K562 (cell line): ENCODE measurements at regions not wholly inside any gene's neighbourhood (a gene's known extent, or its start where the extent isn't known, plus 50 kb on each side); places are given as distances from the start of the nearest gene placed in this dataset.

Experiments used
- ATAC-seq: fragments of 200-7000 bp; cut with Tn5 transposase; 3 replicates; pipeline ENCODE4 v1.9.1; 2020; ENCODE audit warnings: moderate library complexity
- BruUV-seq: library from RNA; stranded (reverse); fragments of 400-500 nt; replicated peaks from 2 replicates; lab custom pipeline; 2021; lab: Mats Ljungman, UMichigan
- CTCF ChIA-PET: fragments of 300-600 bp; formaldehyde crosslinking; extraction: SDS; loops from one replicate; lab custom pipeline; 2021; ENCODE audit warnings: low intra/inter-chr PET ratio; lab: Yijun Ruan, JAX
- POLR2A ChIA-PET: fragments of 300-600, 350-650 bp; sonication (Branson Sonifier 250); formaldehyde crosslinking; extraction: SDS; loops from one replicate; lab custom pipeline; 2021; ENCODE audit warnings: antibody characterized with exemption, inconsistent platforms; lab: Yijun Ruan, JAX
- DNase-seq, 4 experiments: peaks; one replicate each; pipeline versions ENCODE4 v3.0.0 to v3.0.0-alpha.2; 2011 to 2018; ENCODE audit warnings: low spot score in 3 of 4, mixed read lengths in 3 of 4; ENCODE audit errors: extremely low read depth in 1 of 4
- FAIRE-seq: peaks from 2 replicates; lab custom pipeline; 2011; peaks lifted over from hg19 to GRCh38; lab: Jason Lieb, UNC
- H2AFZ ChIP-seq: 2 replicates; pipeline ENCODE4 v1.6.0; 2011; ENCODE audit warnings: low read depth, low read length, control low read depth, inconsistent platforms
- H3K27ac ChIP-seq: fragments of 200-600 bp; 3 replicates; pipeline ENCODE4 v1.8.0; 2011; ENCODE audit warnings: low read depth, mild to moderate bottlenecking, control low read depth, inconsistent platforms, low read length, moderate library complexity, mixed read lengths; ENCODE audit errors: extremely low read depth
- H3K27me3 ChIP-seq, 2 experiments: fragments of 300-600 bp in 1 of 2; 2 replicates in 1 of 2; 3 replicates in 1 of 2; pipeline versions ENCODE4 v1.6.0 to v1.8.0; 2011; ENCODE audit warnings: inconsistent platforms in 2 of 2, low read length in 2 of 2, mild to moderate bottlenecking in 1 of 2, mixed read lengths in 1 of 2, moderate library complexity in 1 of 2; ENCODE audit not compliant: control insufficient read depth in 2 of 2, insufficient read depth in 2 of 2
- H3K36me3 ChIP-seq: fragments of 300-600 bp; 3 replicates; pipeline ENCODE4 v1.8.0; 2011; ENCODE audit warnings: mild to moderate bottlenecking, low read length, inconsistent platforms; ENCODE audit not compliant: control insufficient read depth, insufficient read depth
- H3K4me1 ChIP-seq, 2 experiments: fragments of 200-600 bp in 1 of 2; replicated peaks in 1 of 2; 2 replicates in 1 of 2; 3 replicates in 1 of 2; pipeline versions ENCODE4 v1.5.1 to v1.8.0; 2011; ENCODE audit warnings: inconsistent platforms in 2 of 2, low read length in 2 of 2, mild to moderate bottlenecking in 1 of 2, mixed read lengths in 1 of 2, moderate library complexity in 1 of 2; ENCODE audit not compliant: control insufficient read depth in 2 of 2, insufficient read depth in 2 of 2
- H3K4me2 ChIP-seq: 2 replicates; pipeline ENCODE4 v1.6.1; 2011; ENCODE audit warnings: low read length, control low read depth, inconsistent platforms, mixed read lengths; ENCODE audit not compliant: insufficient read depth
- H3K4me3 ChIP-seq: fragments of 200-600 bp; sonication (generic), shearing (Covaris generic); 2 replicates; pipeline ENCODE4 v1.5.1; 2016; ENCODE audit warnings: control low read depth, inconsistent platforms
- H3K79me2 ChIP-seq: fragments of 200-600 bp; 3 replicates; pipeline ENCODE4 v1.8.0; 2011; ENCODE audit warnings: low read length, inconsistent platforms; ENCODE audit not compliant: control insufficient read depth, insufficient read depth
- H3K9ac ChIP-seq, 2 experiments: 2 replicates each; pipeline versions ENCODE4 v1.6.0 to v1.6.1; 2011; ENCODE audit warnings: low read depth in 2 of 2, low read length in 2 of 2, control low read depth in 1 of 2, inconsistent platforms in 1 of 2, mild to moderate bottlenecking in 1 of 2, mixed read lengths in 1 of 2; ENCODE audit not compliant: insufficient read depth in 1 of 2
- H3K9me1 ChIP-seq: one replicate; pipeline ENCODE4 v1.6.0; 2011; ENCODE audit warnings: inconsistent platforms, mild to moderate bottlenecking, low read length, moderate library complexity; ENCODE audit not compliant: control insufficient read depth, insufficient read depth
- H3K9me3 ChIP-seq: replicated peaks from 2 replicates; pipeline ENCODE4 v1.5.1; 2011; ENCODE audit warnings: low read depth, low read length, inconsistent platforms; ENCODE audit not compliant: control insufficient read depth, insufficient read depth
- H4K20me1 ChIP-seq: replicated peaks from 2 replicates; pipeline ENCODE4 v1.6.1; 2011; ENCODE audit warnings: low read length, inconsistent platforms, mixed read lengths; ENCODE audit not compliant: control insufficient read depth, insufficient read depth
- EZH2 ChIP-seq: IDR thresholded peaks from 2 replicates; pipeline ENCODE4 v1.6.1; 2012; ENCODE audit warnings: low read depth, mild to moderate bottlenecking, inconsistent platforms, low read length, borderline replicate concordance
- KAT8 ChIP-seq: fragments of 450-650 bp; IDR thresholded peaks from 2 replicates; pipeline ENCODE4 v1.6.1; 2016; ENCODE audit warnings: low read depth, mild to moderate bottlenecking
- MCM3 ChIP-seq: fragments of 450-650 bp; IDR thresholded peaks from 2 replicates; pipeline ENCODE4 v1.6.1; 2016
- NFYB ChIP-seq: IDR thresholded peaks from 2 replicates; pipeline ENCODE4 v1.6.1; 2011; ENCODE audit warnings: mild to moderate bottlenecking, moderate library complexity; ENCODE audit not compliant: insufficient read length; ENCODE audit errors: extremely low read depth
- RBM22 ChIP-seq: fragments of 200-400 bp; formaldehyde crosslinking; IDR thresholded peaks from 2 replicates; pipeline ENCODE4 v1.6.1; 2018; ENCODE audit warnings: low read length, low read depth; ENCODE audit not compliant: poor library complexity, severe bottlenecking
- SOX6 ChIP-seq: fragments of 450-650 bp; IDR thresholded peaks from 2 replicates; pipeline ENCODE4 v1.6.1; 2014; ENCODE audit warnings: mild to moderate bottlenecking
- YY1 ChIP-seq, 3 experiments: IDR thresholded peaks; 2 replicates each; pipeline ENCODE4 v1.6.1; 2011; ENCODE audit warnings: low read length in 2 of 3, mild to moderate bottlenecking in 2 of 3, moderate library complexity in 2 of 3, borderline replicate concordance in 1 of 3, control low read depth in 1 of 3, low read depth in 1 of 3; ENCODE audit not compliant: insufficient read depth in 3 of 3, insufficient replicate concordance in 2 of 3, control insufficient read depth in 1 of 3, insufficient read length in 1 of 3; ENCODE audit errors: extremely low read depth in 1 of 3
- ZNF347 ChIP-seq: fragments of 450-650 bp; formaldehyde crosslinking; IDR thresholded peaks from 2 replicates; pipeline ENCODE4 v1.4.0; 2020; ENCODE audit warnings: low read depth, mild to moderate bottlenecking, moderate library complexity
- ZNF561 ChIP-seq: fragments of 450-650 bp; formaldehyde crosslinking; conservative IDR thresholded peaks from 2 replicates; pipeline ENCODE4 v1.4.0; 2020; ENCODE audit warnings: mild to moderate bottlenecking, moderate library complexity
- WGBS: fragments of 100-300 bp; shearing (Covaris generic); methylation state at CpG from one replicate; pipeline ENCODE4 v1.1.6; 2016; ENCODE audit warnings: low coverage, mixed read lengths; ENCODE audit not compliant: insufficient coverage; ENCODE audit errors: missing lambda C conversion rate; 5-methylcytosine and 5-hydroxymethylcytosine counted together
- in situ Hi-C: fragments of 300-500 bp; cut with MboI; formaldehyde crosslinking; loops from 4 replicates; pipeline ENCODE4 v1.15.0; 2018; ENCODE audit warnings: inconsistent platforms, mixed read lengths
- intact Hi-C: fragments of 100-400 bp; cut with micrococcal nuclease; formaldehyde crosslinking; loops from 2 replicates; pipeline ENCODE4 v1.14.2; 2022
- TF ChIP-seq, protein P1 (sequence below): fragments of 450-650 bp; IDR thresholded peaks from 2 replicates; pipeline ENCODE4 v1.6.1; 2016; ENCODE audit warnings: antibody characterized with exemption
- TF ChIP-seq, protein P2 (sequence below): sonication (generic); formaldehyde crosslinking; IDR thresholded peaks from 2 replicates; pipeline ENCODE4 v1.8.0; 2022; ENCODE audit warnings: missing genetic modification reagents, mild to moderate bottlenecking, borderline replicate concordance
- TF ChIP-seq, protein P3 (sequence below): fragments of 200-800 bp; sonication (Bioruptor generic); IDR thresholded peaks from 2 replicates; pipeline ENCODE4 v1.6.1; 2017; ENCODE audit warnings: missing genetic modification characterization, missing compliant biosample characterization
- TF ChIP-seq, protein P4 (sequence below): fragments of 450-650 bp; formaldehyde crosslinking; IDR thresholded peaks from 2 replicates; pipeline ENCODE4 v1.4.0; 2020; ENCODE audit warnings: mild to moderate bottlenecking, moderate library complexity
- TF ChIP-seq, protein P5 (sequence below): fragments of 450-650 bp; formaldehyde crosslinking; IDR thresholded peaks from 2 replicates; pipeline ENCODE4 v1.4.0; 2020; ENCODE audit warnings: mild to moderate bottlenecking

DNA sequence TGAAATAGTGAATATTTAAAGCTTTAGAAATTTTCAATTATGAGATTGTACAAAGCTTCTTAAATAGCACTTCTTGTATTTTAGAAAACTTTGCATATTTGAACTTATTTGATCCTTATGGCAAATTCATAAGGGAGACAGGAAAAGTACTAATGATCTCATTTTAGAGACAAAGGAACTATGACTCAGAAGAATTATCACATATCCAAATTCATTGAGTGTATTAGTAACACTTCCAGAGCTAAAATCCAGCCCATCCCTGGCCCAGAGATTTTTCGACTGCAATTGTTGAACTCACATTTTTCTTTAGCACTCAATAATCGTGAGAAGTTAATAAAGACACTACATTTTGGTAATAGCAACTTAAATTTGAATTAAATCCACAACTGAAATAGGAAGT is 704.3 kb downstream of the EPM2A start (continued):
- TF ChIP-seq EZH2, result no peak
- TF ChIP-seq, protein P1, sequence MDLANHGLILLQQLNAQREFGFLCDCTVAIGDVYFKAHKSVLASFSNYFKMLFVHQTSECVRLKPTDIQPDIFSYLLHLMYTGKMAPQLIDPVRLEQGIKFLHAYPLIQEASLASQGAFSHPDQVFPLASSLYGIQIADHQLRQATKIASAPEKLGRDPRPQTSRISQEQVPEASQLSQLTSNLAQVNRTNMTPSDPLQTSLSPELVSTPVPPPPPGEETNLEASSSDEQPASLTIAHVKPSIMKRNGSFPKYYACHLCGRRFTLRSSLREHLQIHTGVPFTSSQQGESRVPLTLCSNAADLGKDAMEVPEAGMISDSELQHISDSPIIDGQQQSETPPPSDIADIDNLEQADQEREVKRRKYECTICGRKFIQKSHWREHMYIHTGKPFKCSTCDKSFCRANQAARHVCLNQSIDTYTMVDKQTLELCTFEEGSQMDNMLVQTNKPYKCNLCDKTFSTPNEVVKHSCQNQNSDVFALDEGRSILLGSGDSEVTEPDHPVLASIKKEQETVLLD, result no peak

DNA sequence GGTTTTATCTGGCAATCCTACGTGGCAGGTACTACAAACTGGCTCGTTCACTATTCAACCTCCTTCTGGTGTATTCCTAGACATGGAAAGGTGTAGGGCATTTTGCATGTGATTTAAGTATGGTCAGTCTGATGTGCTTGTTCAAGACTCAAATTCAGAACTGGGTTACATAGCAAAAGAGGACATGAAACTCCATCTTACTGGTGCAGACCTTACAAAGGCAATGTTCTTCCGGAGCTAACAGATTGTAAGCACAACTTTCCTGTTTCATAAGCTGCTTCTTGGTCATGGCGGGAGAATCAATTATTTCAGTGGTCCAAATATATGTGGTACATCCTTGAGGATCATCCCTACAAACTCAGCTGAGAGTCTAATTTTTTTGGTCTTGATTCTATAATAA is 703.4 kb downstream of the EPM2A start:
- no peak overlapping the region for H3K4me2 ChIP-seq
- CTCF ChIA-PET, result no interaction called here
- no peaks in the 10 kb centered on the region for H3K36me3 ChIP-seq
- H3K9me3 ChIP-seq, result no peaks in the 10 kb centered on the region
- no peak overlapping the region for H3K27ac ChIP-seq
- no peaks in the 10 kb centered on the region for H3K4me1 ChIP-seq
- no peak overlapping the region for H3K9ac ChIP-seq
- H3K9me1 ChIP-seq, result no peaks in the 10 kb centered on the region
- DNase-seq (no peak), ATAC-seq (no peak), FAIRE-seq (no peak)
- intact Hi-C loops (no loop called here), in situ Hi-C loops (no loop called here)
- no peak overlapping the region for H2AFZ ChIP-seq
- no peak overlapping the region for H3K4me3 ChIP-seq
- POLR2A ChIA-PET, result no interaction called here
- WGBS, result 0% methylated on average over 4 of the region's 4 CpGs
- no TSS peak for BruUV-seq
- no peaks in the 10 kb centered on the region for H3K79me2 ChIP-seq
- no peaks in the 10 kb centered on the region for H3K27me3 ChIP-seq
- H4K20me1 ChIP-seq, result no peaks in the 10 kb centered on the region
- TF ChIP-seq KAT8, result no peak
- TF ChIP-seq ZNF561, result no peak
- TF ChIP-seq, protein P2, sequence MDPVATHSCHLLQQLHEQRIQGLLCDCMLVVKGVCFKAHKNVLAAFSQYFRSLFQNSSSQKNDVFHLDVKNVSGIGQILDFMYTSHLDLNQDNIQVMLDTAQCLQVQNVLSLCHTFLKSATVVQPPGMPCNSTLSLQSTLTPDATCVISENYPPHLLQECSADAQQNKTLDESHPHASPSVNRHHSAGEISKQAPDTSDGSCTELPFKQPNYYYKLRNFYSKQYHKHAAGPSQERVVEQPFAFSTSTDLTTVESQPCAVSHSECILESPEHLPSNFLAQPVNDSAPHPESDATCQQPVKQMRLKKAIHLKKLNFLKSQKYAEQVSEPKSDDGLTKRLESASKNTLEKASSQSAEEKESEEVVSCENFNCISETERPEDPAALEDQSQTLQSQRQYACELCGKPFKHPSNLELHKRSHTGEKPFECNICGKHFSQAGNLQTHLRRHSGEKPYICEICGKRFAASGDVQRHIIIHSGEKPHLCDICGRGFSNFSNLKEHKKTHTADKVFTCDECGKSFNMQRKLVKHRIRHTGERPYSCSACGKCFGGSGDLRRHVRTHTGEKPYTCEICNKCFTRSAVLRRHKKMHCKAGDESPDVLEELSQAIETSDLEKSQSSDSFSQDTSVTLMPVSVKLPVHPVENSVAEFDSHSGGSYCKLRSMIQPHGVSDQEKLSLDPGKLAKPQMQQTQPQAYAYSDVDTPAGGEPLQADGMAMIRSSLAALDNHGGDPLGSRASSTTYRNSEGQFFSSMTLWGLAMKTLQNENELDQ (CRISPR knock-in tag), result no peak
- TF ChIP-seq RBM22, result no peak
- no peak for TF ChIP-seq NFYB
- TF ChIP-seq, protein P3, sequence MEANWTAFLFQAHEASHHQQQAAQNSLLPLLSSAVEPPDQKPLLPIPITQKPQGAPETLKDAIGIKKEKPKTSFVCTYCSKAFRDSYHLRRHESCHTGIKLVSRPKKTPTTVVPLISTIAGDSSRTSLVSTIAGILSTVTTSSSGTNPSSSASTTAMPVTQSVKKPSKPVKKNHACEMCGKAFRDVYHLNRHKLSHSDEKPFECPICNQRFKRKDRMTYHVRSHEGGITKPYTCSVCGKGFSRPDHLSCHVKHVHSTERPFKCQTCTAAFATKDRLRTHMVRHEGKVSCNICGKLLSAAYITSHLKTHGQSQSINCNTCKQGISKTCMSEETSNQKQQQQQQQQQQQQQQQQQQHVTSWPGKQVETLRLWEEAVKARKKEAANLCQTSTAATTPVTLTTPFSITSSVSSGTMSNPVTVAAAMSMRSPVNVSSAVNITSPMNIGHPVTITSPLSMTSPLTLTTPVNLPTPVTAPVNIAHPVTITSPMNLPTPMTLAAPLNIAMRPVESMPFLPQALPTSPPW (CRISPR knock-in tag), result no peak
- no peak for TF ChIP-seq YY1 (IDR thresholded peaks at IDR 0.05; ENCODE audit: borderline replicate concordance in 1 of 3, control insufficient read depth in 1 of 3, extremely low read depth in 1 of 3, insufficient read depth in 3 of 3, insufficient read length in 1 of 3, insufficient replicate concordance in 2 of 3, low read depth in 1 of 3, low read length in 2 of 3)
- no peak for TF ChIP-seq ZNF347
- TF ChIP-seq, protein P4, sequence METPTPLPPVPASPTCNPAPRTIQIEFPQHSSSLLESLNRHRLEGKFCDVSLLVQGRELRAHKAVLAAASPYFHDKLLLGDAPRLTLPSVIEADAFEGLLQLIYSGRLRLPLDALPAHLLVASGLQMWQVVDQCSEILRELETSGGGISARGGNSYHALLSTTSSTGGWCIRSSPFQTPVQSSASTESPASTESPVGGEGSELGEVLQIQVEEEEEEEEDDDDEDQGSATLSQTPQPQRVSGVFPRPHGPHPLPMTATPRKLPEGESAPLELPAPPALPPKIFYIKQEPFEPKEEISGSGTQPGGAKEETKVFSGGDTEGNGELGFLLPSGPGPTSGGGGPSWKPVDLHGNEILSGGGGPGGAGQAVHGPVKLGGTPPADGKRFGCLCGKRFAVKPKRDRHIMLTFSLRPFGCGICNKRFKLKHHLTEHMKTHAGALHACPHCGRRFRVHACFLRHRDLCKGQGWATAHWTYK (CRISPR knock-in tag), result no peak
- TF ChIP-seq SOX6, result no peak
- TF ChIP-seq, protein P5, sequence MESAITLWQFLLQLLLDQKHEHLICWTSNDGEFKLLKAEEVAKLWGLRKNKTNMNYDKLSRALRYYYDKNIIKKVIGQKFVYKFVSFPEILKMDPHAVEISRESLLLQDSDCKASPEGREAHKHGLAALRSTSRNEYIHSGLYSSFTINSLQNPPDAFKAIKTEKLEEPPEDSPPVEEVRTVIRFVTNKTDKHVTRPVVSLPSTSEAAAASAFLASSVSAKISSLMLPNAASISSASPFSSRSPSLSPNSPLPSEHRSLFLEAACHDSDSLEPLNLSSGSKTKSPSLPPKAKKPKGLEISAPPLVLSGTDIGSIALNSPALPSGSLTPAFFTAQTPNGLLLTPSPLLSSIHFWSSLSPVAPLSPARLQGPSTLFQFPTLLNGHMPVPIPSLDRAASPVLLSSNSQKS (CRISPR knock-in tag), result no peak
- no peak for TF ChIP-seq MCM3
